ENCODE measurements at regions not wholly inside any gene's neighbourhood (a gene's known extent, or its start where the extent isn't known, plus 50 kb on each side); places are given as distances from the start of the nearest gene placed in this dataset.

DNA sequence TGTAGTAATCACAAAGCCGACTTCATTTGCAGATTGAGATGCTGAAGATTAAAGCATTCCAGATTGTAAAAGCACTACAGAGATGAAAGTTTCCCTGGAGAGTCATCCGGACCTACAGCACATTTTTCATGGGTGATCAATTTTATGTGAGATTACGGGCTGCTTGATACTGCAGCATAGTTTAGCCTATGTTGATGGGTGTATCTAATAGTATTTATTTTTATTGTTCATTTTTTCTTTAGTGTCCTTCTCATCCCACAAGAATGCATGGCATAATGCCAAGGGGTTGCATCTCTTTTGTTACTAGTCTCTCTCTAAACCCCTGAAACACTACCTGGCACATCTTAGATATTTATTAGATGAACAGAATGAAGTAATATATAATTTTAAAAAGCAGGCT lies 240.4 kb downstream of the MBD2 start:
- no peaks in the 10 kb centered on the region for H3K9me3 ChIP-seq
- H3K27ac ChIP-seq = no peak overlapping the region
- intact Hi-C loops (cut with DNase I) = no loop called here
- H3K27me3 ChIP-seq = no peaks in the 10 kb centered on the region
- TF ChIP-seq POLR2A (IDR thresholded peaks at IDR 0.05) (no peak), POLR2AphosphoS5 (IDR thresholded peaks at IDR 0.05) (no peak), EP300 (IDR thresholded peaks at IDR 0.05) (no peak)
- TF ChIP-seq, protein P1, sequence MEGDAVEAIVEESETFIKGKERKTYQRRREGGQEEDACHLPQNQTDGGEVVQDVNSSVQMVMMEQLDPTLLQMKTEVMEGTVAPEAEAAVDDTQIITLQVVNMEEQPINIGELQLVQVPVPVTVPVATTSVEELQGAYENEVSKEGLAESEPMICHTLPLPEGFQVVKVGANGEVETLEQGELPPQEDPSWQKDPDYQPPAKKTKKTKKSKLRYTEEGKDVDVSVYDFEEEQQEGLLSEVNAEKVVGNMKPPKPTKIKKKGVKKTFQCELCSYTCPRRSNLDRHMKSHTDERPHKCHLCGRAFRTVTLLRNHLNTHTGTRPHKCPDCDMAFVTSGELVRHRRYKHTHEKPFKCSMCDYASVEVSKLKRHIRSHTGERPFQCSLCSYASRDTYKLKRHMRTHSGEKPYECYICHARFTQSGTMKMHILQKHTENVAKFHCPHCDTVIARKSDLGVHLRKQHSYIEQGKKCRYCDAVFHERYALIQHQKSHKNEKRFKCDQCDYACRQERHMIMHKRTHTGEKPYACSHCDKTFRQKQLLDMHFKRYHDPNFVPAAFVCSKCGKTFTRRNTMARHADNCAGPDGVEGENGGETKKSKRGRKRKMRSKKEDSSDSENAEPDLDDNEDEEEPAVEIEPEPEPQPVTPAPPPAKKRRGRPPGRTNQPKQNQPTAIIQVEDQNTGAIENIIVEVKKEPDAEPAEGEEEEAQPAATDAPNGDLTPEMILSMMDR (IDR thresholded peaks at IDR 0.05) = no peak
- H3K4me1 ChIP-seq = no peaks in the 10 kb centered on the region
- no peaks in the 10 kb centered on the region for H3K36me3 ChIP-seq
- 72 to 89% methylated on average over 3 of the region's 3 CpGs for WGBS, 2 donors
- no peak for DNase-seq
- H3K4me3 ChIP-seq = no peak overlapping the region

DNA sequence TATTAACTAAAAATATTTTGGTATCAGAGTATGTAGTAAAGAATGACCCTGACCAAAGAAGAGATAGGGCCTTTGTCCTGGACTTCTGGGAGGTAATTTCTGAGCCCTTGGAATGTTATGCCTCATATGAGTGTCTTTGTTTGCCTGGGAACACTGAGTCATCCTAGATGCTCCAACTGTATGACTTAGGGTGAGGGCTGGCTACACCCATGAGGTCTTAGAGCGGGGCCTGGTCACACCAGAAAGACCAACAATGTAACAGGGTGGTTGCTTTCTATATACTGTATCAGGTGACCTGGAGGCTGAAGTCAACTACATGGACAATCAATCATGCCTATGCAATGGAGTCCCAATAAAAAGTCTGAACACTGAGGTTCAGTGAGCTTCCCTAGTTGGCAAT lies 253.1 kb downstream of the MBD2 start:
- H3K36me3 ChIP-seq = no peaks in the 10 kb centered on the region
- no peak overlapping the region for H3K27ac ChIP-seq
- H3K4me3 ChIP-seq = no peak overlapping the region
- no peaks in the 10 kb centered on the region for H3K4me1 ChIP-seq
- intact Hi-C loops (cut with DNase I) = no loop called here
- DNase-seq = no peak
- peaks cover 0 to 5% (median under 1%) of the 10 kb centered on the region in 4 donors for H3K9me3 ChIP-seq
- TF ChIP-seq POLR2A (IDR thresholded peaks at IDR 0.05) (no peak), POLR2AphosphoS5 (IDR thresholded peaks at IDR 0.05) (no peak), EP300 (IDR thresholded peaks at IDR 0.05) (no peak)
- TF ChIP-seq, protein P1 (IDR thresholded peaks at IDR 0.05) = no peak
- no peaks in the 10 kb centered on the region for H3K27me3 ChIP-seq
- 51 to 78% methylated on average over 1 of the region's 1 CpG for WGBS, 2 donors

DNA sequence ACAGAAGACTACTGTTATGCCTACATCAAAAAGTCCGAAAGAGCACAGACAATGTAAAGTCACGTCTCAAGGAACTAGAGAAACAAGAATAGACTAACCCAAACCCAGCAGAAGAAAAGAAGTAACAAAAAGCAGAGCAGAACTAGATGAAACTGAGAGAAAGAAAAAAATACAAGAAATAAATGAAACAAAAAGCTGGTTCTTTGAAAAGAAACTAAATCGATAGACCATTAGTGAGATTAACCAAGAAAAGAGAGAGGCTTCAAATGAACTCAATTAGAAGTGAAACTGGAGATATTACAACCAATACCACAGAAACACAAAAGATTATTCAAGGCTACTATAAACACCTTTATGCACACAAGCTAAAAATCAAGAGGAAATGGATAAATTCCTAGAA lies 271.8 kb downstream of the MBD2 start:
- WGBS, 2 donors = 91 to 94% methylated on average over 3 of the region's 3 CpGs
- Histone ChIP-seq H3K27me3 (no peaks in the 10 kb centered on the region), H3K27ac (no peak overlapping the region), H3K4me3 (no peak overlapping the region), H3K9me3 (no peaks in the 10 kb centered on the region), H3K36me3 (no peaks in the 10 kb centered on the region), H3K4me1 (no peaks in the 10 kb centered on the region)
- intact Hi-C loops (cut with DNase I) = no loop called here
- no peak for DNase-seq
- TF ChIP-seq EP300 (IDR thresholded peaks at IDR 0.05) (no peak), POLR2A (IDR thresholded peaks at IDR 0.05) (no peak), POLR2AphosphoS5 (IDR thresholded peaks at IDR 0.05) (no peak)
- TF ChIP-seq, protein P1 (IDR thresholded peaks at IDR 0.05) = no peak

DNA sequence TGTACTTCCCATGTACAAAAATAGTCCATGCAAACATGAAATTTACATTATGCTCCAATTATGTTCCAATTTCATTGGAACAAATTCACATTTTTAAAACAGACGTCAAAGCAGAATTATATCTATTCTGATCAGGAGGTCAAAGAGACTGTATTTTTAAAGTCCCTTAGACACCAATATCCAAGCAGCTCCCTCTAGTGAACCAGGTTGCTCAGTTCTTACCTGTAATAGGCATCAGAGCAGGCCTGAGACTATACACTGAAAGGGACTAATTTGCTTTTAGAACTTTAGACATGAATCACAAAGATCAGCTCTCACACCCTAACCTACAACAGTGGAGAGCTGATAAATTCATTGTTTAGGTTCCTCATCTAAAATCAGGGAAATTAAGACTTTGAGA lies 273.9 kb downstream of the MBD2 start:
- Histone ChIP-seq H3K27ac (no peak overlapping the region), H3K4me3 (no peak overlapping the region), H3K27me3 (no peaks in the 10 kb centered on the region), H3K36me3 (no peaks in the 10 kb centered on the region), H3K9me3 (no peaks in the 10 kb centered on the region), H3K4me1 (no peaks in the 10 kb centered on the region)
- DNase-seq = no peak
- WGBS, 2 donors = 86 to 92% methylated on average over 1 of the region's 1 CpG
- intact Hi-C loops (cut with DNase I) = no loop called here
- TF ChIP-seq POLR2AphosphoS5 (IDR thresholded peaks at IDR 0.05) = no peak
- no peak for TF ChIP-seq EP300 (IDR thresholded peaks at IDR 0.05)
- TF ChIP-seq POLR2A (IDR thresholded peaks at IDR 0.05) = no peak
- TF ChIP-seq, protein P1 (IDR thresholded peaks at IDR 0.05) = no peak

DNA sequence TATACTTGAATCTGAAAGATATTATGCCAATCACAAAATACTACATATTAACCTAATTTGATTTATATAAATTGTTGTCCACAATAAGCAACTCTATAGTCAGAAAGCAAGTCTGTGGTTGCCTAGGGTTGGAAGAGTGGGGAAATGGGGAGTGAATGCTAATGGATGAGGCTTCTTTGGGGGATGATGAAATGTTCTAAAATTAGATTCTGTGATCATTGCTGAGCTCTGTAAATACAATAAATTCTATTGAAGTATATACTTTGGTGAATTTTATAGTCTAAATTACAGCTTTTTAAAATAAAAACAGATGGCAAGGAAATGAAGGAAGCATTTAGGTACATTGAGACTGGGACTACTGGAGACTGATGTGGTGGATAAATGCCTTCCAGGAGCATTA lies 275.5 kb downstream of the MBD2 start:
- H3K4me1 ChIP-seq = no peaks in the 10 kb centered on the region
- TF ChIP-seq POLR2A (IDR thresholded peaks at IDR 0.05) (no peak), POLR2AphosphoS5 (IDR thresholded peaks at IDR 0.05) (no peak), EP300 (IDR thresholded peaks at IDR 0.05) (no peak)
- TF ChIP-seq, protein P1 (IDR thresholded peaks at IDR 0.05) = no peak
- H3K9me3 ChIP-seq = peaks cover 0 to 7% (median 0%) of the 10 kb centered on the region in 4 donors
- no peaks in the 10 kb centered on the region for H3K27me3 ChIP-seq
- no peak for DNase-seq
- no peak overlapping the region for H3K27ac ChIP-seq
- H3K36me3 ChIP-seq = no peaks in the 10 kb centered on the region
- intact Hi-C loops (cut with DNase I) = no loop called here
- H3K4me3 ChIP-seq = no peak overlapping the region
